NCI-H1105 treated with DMSO at 0.1 percent for 48 hours (cell line): ENCODE measurements at regions not wholly inside any gene's neighbourhood (a gene's known extent, or its start where the extent isn't known, plus 50 kb on each side); places are given as distances from the start of the nearest gene placed in this dataset.

Experiments
- DNase-seq: peaks from one replicate; lab custom pipeline; 2025; lab: John Stamatoyannopoulos, UW

- no peak for DNase-seq
Observed at GRCh38 chr13:91278291-91278690, 69.2 kb upstream of the MIR17HG start.

GRCh38 chr13:91278888-91279287, 68.6 kb upstream of the MIR17HG start:
- no peak for DNase-seq

DNA sequence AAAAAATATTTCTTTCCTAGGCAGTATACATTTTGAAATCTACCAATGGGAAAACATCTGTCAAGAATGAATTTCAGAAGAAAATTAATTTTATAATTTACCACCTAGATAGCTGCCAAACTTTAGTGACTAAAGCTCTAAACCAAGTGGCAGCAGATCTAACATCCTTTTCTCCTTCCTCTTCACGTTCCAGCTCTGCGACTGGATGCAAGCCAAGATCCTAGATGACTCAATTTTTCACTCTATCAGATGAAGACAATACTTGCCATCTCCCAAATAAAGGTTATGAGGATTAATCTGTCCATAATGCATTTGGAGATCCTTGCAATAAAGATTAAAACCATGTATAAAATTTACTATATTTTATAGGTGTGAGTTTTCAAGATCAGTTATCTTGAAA, 66.7 kb upstream of the MIR17HG start:
- DNase-seq, result no peak

DNA sequence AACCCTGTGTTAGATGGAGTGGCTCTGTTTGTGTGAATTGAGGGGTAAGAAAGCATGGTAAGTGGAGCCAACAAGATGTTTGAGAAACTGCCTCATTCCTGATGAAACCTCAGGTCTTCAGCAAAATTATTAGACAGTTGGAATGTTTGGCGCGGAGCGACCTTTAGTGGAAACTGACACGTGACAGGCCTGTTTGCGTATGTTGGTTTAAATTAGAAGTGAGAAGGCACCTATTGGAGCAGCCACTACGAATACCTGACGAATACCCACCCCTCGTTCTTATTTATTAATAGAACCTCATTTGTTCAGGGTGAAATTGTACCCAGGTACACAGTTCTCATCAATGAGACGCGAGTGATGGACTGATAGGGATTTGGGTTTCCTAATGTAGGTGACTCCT, 63.2 kb upstream of the MIR17HG start:
- DNase-seq, result no peak

GRCh38 chr13:91286317-91286716, 61.2 kb upstream of the MIR17HG start:
- DNase-seq, result no peak

DNA sequence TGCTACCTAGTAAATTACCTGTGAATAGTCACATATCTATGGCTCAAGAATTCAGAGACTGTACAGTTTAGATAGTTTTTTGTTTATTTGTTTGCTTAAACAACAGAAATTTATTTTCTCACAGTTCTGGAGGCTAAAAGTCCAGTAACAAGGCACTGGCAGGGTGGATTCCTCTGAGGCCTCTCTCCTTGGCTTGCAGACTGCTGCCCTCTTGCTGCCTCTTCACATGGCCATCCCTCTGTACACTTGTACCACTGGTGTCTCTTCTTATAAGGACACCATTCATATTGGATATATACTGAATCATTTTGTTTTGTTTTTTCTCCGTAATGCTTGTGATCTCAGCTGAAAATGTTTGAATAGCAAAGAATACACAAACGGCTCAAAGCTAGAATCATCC, 56.4 kb upstream of the MIR17HG start:
- DNase-seq, result no peak

DNA sequence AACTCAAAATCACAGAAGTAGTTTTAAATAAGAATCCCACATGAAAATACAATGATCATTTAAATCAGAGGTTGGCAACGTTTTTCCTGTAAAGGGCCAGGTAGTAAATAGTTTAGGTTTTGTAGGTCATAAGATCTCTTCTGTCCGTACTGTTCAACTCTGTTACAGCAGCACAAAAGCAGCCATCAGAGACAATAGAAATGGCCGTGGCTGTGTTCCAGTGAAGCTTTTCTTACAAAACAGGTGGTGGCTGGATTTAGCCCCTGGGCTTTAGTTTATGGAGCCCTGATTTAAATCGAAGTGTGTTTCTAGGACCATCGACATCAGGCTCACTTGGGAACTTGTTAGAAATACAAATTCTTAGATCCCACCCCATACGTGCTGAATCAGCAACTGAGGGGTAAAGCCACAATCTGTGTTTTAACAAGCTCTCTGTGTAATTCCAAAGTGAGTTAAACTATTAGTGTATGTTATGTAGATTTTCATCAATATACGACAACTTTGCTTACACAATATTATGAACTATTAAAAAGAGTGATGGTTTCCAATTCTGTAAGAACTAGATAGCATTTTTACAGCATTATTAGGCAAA, 54.8 kb upstream of the MIR17HG start:
- peak; percentile 4 for DNase-seq

DNA sequence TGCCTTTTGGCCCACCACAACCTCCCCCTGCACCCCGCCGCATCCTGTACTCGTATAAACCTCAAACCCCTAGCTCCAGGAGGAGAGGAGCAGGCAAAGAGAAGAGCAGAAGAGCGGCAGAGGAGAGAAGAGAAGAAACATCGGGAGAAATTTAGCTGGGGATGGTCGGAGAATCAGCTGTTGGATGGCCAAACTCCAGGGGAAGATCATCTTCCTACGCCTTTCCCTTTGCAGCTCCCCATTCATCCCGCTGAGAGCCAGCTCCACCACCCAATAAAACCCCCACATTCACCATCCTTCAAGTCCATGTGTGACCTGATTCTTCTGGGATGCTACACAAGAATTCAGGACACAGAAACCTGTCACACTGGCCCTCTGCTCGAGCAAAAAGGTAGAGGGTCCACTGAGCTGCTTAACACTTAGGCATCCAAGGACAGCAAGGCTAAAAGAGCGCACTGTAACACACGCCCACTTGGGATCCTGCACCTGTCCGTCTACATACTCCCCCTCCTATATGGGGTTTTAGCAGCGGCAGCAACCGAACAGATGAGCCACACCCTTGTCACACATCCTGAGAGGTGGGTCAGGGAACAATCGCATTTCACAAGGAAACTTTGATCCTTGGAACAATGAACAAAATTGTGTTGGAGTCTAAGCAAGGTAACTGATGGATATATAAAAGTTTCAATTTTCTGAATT, 51.6 kb upstream of the MIR17HG start:
- no peak for DNase-seq

- DNase-seq, result no peak
Observed at GRCh38 chr13:91297503-91297902, 50.0 kb upstream of the MIR17HG start.
